ENCODE measurements at regions not wholly inside any gene's neighbourhood (a gene's known extent, or its start where the extent isn't known, plus 50 kb on each side); places are given as distances from the start of the nearest gene placed in this dataset.

GRCh38 chr16:35480361-35480760, 2020.9 kb downstream of the TP53TG3F start:
- no peaks in the 10 kb centered on the region for H3K36me3 ChIP-seq
- DNase-seq: no peak
- no peak for TF ChIP-seq CTCF (IDR thresholded peaks at IDR 0.05; ENCODE audit: low read depth, low read length)
- H3K4me1 ChIP-seq: no peaks in the 10 kb centered on the region
- H3K27me3 ChIP-seq: no peaks in the 10 kb centered on the region
- no peaks in the 10 kb centered on the region; the same call in 1 of the 2 replicates for H3K9me3 ChIP-seq
- no peak overlapping the region for H3K4me3 ChIP-seq (ENCODE audit: low read depth, low read length)

- TF ChIP-seq CTCF (IDR thresholded peaks at IDR 0.05; ENCODE audit: low read depth, low read length): no peak
- H3K27me3 ChIP-seq: no peaks in the 10 kb centered on the region
- H3K9me3 ChIP-seq: peaks cover 5% of the 10 kb centered on the region
- no peak for DNase-seq
- no peaks in the 10 kb centered on the region for H3K4me1 ChIP-seq
- H3K4me3 ChIP-seq (ENCODE audit: low read depth, low read length): no peak overlapping the region
- no peaks in the 10 kb centered on the region for H3K36me3 ChIP-seq
These were observed 2021.6 kb downstream of the TP53TG3F start for GRCh38 chr16:35480988-35481387.

- DNase-seq: no peak
- H3K27me3 ChIP-seq: no peaks in the 10 kb centered on the region
- peaks cover 5% of the 10 kb centered on the region for H3K9me3 ChIP-seq
- no peaks in the 10 kb centered on the region for H3K36me3 ChIP-seq
- no peak overlapping the region for H3K4me3 ChIP-seq (ENCODE audit: low read depth, low read length)
- H3K4me1 ChIP-seq: no peaks in the 10 kb centered on the region
- no peak for TF ChIP-seq CTCF (IDR thresholded peaks at IDR 0.05; ENCODE audit: low read depth, low read length)
These were observed 2026.5 kb downstream of the TP53TG3F start for GRCh38 chr16:35485915-35486314.

GRCh38 chr16:35492225-35492624, 2032.8 kb downstream of the TP53TG3F start:
- no peaks in the 10 kb centered on the region for H3K4me1 ChIP-seq
- H3K36me3 ChIP-seq: no peaks in the 10 kb centered on the region
- TF ChIP-seq CTCF (IDR thresholded peaks at IDR 0.05; ENCODE audit: low read depth, low read length): 0 out of 2 replicates have a peak, but pooled peaks have one; percentile 19
- DNase-seq: peak; percentile 46
- H3K27me3 ChIP-seq: no peaks in the 10 kb centered on the region
- H3K9me3 ChIP-seq: no peaks in the 10 kb centered on the region
- H3K4me3 ChIP-seq (ENCODE audit: low read depth, low read length): no peak overlapping the region

GRCh38 chr16:35497399-35497798, 2038.0 kb downstream of the TP53TG3F start:
- Histone ChIP-seq H3K27me3 (no peaks in the 10 kb centered on the region), H3K4me3 (ENCODE audit: low read depth, low read length) (no peak overlapping the region), H3K36me3 (no peaks in the 10 kb centered on the region), H3K9me3 (peaks cover 11% of the 10 kb centered on the region), H3K4me1 (no peaks in the 10 kb centered on the region)
- no peak for DNase-seq
- no peak for TF ChIP-seq CTCF (IDR thresholded peaks at IDR 0.05; ENCODE audit: low read depth, low read length)

GRCh38 chr16:35506018-35506897, 2046.8 kb downstream of the TP53TG3F start:
- no peak for TF ChIP-seq CTCF (IDR thresholded peaks at IDR 0.05; ENCODE audit: low read depth, low read length)
- Histone ChIP-seq H3K4me1 (no peaks in the 10 kb centered on the region), H3K36me3 (no peaks in the 10 kb centered on the region), H3K9me3 (peaks cover 10% of the 10 kb centered on the region; the same call in 1 of the 2 replicates), H3K4me3 (ENCODE audit: low read depth, low read length) (peak overlapping the region; percentile 52), H3K27me3 (no peaks in the 10 kb centered on the region)
- peak; percentile 81 for DNase-seq
